HCT116 (cell line): ENCODE measurements at regions not wholly inside any gene's neighbourhood (a gene's known extent, or its start where the extent isn't known, plus 50 kb on each side); places are given as distances from the start of the nearest gene placed in this dataset.

Source experiments
- ATAC-seq: fragments of 200-7000 bp; cut with Tn5 transposase; 2 replicates; pipeline ENCODE4 v1.9.1; 2020; ENCODE audit warnings: mild to moderate bottlenecking, moderate library complexity
- BruUV-seq: library from RNA; stranded (reverse); fragments of 400-500 nt; replicated peaks from 2 replicates; lab custom pipeline; 2021; lab: Mats Ljungman, UMichigan
- CTCF ChIA-PET: fragments of 300-600 bp; sonication (Branson Sonifier 250); formaldehyde crosslinking; loops from one replicate; lab custom pipeline; 2021; ENCODE audit warnings: antibody characterized with exemption; lab: Charles Lee
- POLR2A ChIA-PET: fragments of 300-600, 350-600 bp; sonication (Branson Sonifier 250); formaldehyde crosslinking; loops from one replicate; lab custom pipeline; 2021; ENCODE audit warnings: antibody characterized with exemption; lab: Charles Lee
- RAD21 ChIA-PET, 2 experiments: fragments of 300-600 bp; sonication (Branson Sonifier 250); formaldehyde crosslinking; loops; one replicate each; lab custom pipeline; 2023; ENCODE audit warnings: low total read pairs in 2 of 2; ENCODE audit not compliant: uncharacterized antibody in 2 of 2, unreplicated experiment in 2 of 2, low non-redundant PET in 1 of 2; lab: Charles Lee
- DNase-seq: peaks from one replicate; pipeline ENCODE4 v3.0.0-alpha.2; 2010; ENCODE audit warnings: low read depth, low spot score
- H2AFZ ChIP-seq: fragments of 200-600 bp; shearing (Covaris generic), sonication (generic); 2 replicates; pipeline ENCODE4 v1.6.1; 2017; ENCODE audit warnings: low read depth, mixed run types, mixed read lengths, antibody characterized with exemption, low read length; ENCODE audit not compliant: poor library complexity, severe bottlenecking
- H3K27ac ChIP-seq: 2 replicates; pipeline ENCODE4 v1.5.1; 2012; ENCODE audit warnings: low read depth, low read length
- H3K27me3 ChIP-seq: fragments of 200-600 bp; sonication (generic); 2 replicates; pipeline ENCODE4 v1.6.1; 2016; ENCODE audit warnings: mixed run types, low read length, mixed read lengths; ENCODE audit not compliant: insufficient read depth
- H3K36me3 ChIP-seq, 2 experiments: fragments of 200-500 bp in 1 of 2; fragments of 200-600 bp in 1 of 2; sonication (Bioruptor generic) in 1 of 2; sonication (generic) in 1 of 2; 2 replicates each; pipeline versions ENCODE4 v1.5.1 to v1.6.1; 2014 to 2016; ENCODE audit warnings: low read length in 2 of 2, inconsistent platforms in 1 of 2, mixed read lengths in 1 of 2, mixed run types in 1 of 2; ENCODE audit not compliant: insufficient read depth in 2 of 2, control insufficient read depth in 1 of 2
- H3K4me1 ChIP-seq, 2 experiments: fragments of 200-600 bp in 1 of 2; sonication (generic) in 1 of 2; 2 replicates each; pipeline versions ENCODE4 v1.5.1 to v1.6.1; 2012 to 2017; ENCODE audit warnings: low read length in 2 of 2, inconsistent platforms in 1 of 2, mild to moderate bottlenecking in 1 of 2, mixed read lengths in 1 of 2, mixed run types in 1 of 2, moderate library complexity in 1 of 2; ENCODE audit not compliant: insufficient read depth in 2 of 2, control insufficient read depth in 1 of 2
- H3K4me2 ChIP-seq: fragments of 200-600 bp; sonication (generic); 2 replicates; pipeline ENCODE4 v1.6.1; 2017; ENCODE audit warnings: mixed run types, low read length, mixed read lengths
- H3K4me3 ChIP-seq, 2 experiments: fragments of 200-600 bp in 1 of 2; sonication (generic) in 1 of 2; replicated peaks in 1 of 2; 2 replicates each; pipeline ENCODE4 v1.5.1; 2011 to 2016; ENCODE audit warnings: low read length in 2 of 2, control low read depth in 1 of 2, low read depth in 1 of 2, mild to moderate bottlenecking in 1 of 2, mixed read lengths in 1 of 2, mixed run types in 1 of 2
- H3K79me2 ChIP-seq: fragments of 200-600 bp; sonication (generic); 2 replicates; pipeline ENCODE4 v1.6.1; 2017; ENCODE audit warnings: mild to moderate bottlenecking, mixed run types, low read length, moderate library complexity, mixed read lengths; ENCODE audit not compliant: insufficient read depth
- H3K9ac ChIP-seq: fragments of 200-600 bp; sonication (generic); 2 replicates; pipeline ENCODE4 v1.6.1; 2016; ENCODE audit warnings: low read length, mixed read lengths
- H3K9me2 ChIP-seq: fragments of 200-600 bp; sonication (generic), shearing (Covaris generic); 2 replicates; pipeline ENCODE4 v1.6.1; 2017; ENCODE audit warnings: mixed run types, mild to moderate bottlenecking, moderate library complexity; ENCODE audit not compliant: insufficient read depth
- H3K9me3 ChIP-seq, 2 experiments: fragments of 200-500 bp in 1 of 2; fragments of 200-600 bp in 1 of 2; sonication (Bioruptor generic) in 1 of 2; sonication (generic) in 1 of 2; 2 replicates each; pipeline ENCODE4 v1.6.1; 2014 to 2017; ENCODE audit warnings: low read length in 2 of 2, mixed read lengths in 2 of 2, inconsistent platforms in 1 of 2, low read depth in 1 of 2, mild to moderate bottlenecking in 1 of 2, mixed run types in 1 of 2, moderate library complexity in 1 of 2; ENCODE audit not compliant: control insufficient read depth in 1 of 2, insufficient read depth in 1 of 2
- H4K20me1 ChIP-seq: fragments of 200-600 bp; sonication (generic), shearing (Covaris generic); 2 replicates; pipeline ENCODE4 v1.6.1; 2017; ENCODE audit warnings: mixed run types, mild to moderate bottlenecking, moderate library complexity; ENCODE audit not compliant: insufficient read depth
- CBX3 ChIP-seq: IDR thresholded peaks from 2 replicates; pipeline ENCODE4 v1.6.1; 2012; ENCODE audit warnings: low read depth
- EGR1 ChIP-seq: IDR thresholded peaks from 2 replicates; pipeline ENCODE4 v1.6.1; 2012; ENCODE audit warnings: low read depth
- ELF1 ChIP-seq: IDR thresholded peaks from 2 replicates; pipeline ENCODE4 v1.6.1; 2012; ENCODE audit warnings: low read depth, borderline replicate concordance
- EZH2phosphoT487 ChIP-seq: fragments of 200-600 bp; IDR thresholded peaks from 2 replicates; pipeline ENCODE4 v1.6.1; 2018; ENCODE audit warnings: antibody characterized with exemption, borderline replicate concordance
- JUND ChIP-seq: IDR thresholded peaks from 2 replicates; pipeline ENCODE4 v1.6.1; 2012
- MAX ChIP-seq: IDR thresholded peaks from 2 replicates; pipeline ENCODE4 v1.6.1; 2012
- POLR2A ChIP-seq: IDR thresholded peaks from 2 replicates; pipeline ENCODE4 v1.7.0; 2011; ENCODE audit warnings: borderline replicate concordance; ENCODE audit not compliant: insufficient read depth, insufficient read length; ENCODE audit errors: extremely low read depth
- REST ChIP-seq: IDR thresholded peaks from 2 replicates; pipeline ENCODE4 v1.6.1; 2012; ENCODE audit warnings: low read depth
- SIN3A ChIP-seq: IDR thresholded peaks from 2 replicates; pipeline ENCODE4 v1.6.1; 2012; ENCODE audit warnings: low read depth
- SP1 ChIP-seq: IDR thresholded peaks from 2 replicates; pipeline ENCODE4 v1.6.1; 2012; ENCODE audit warnings: low read depth
- TCF7L2 ChIP-seq: IDR thresholded peaks from 2 replicates; pipeline ENCODE4 v1.7.0; 2011; ENCODE audit warnings: borderline replicate concordance, inconsistent platforms; ENCODE audit not compliant: insufficient read depth, insufficient read length; ENCODE audit errors: extremely low read depth
- YY1 ChIP-seq: IDR thresholded peaks from 2 replicates; pipeline ENCODE4 v1.6.1; 2011; ENCODE audit warnings: low read length, low read depth, moderate library complexity, mild to moderate bottlenecking; ENCODE audit not compliant: insufficient replicate concordance; ENCODE audit errors: extremely low read depth
- ZFX ChIP-seq: fragments of 450-650 bp; IDR thresholded peaks from 2 replicates; pipeline ENCODE4 v1.6.1; 2017
- intact Hi-C: fragments of 100-400 bp; cut with micrococcal nuclease; formaldehyde crosslinking; loops from 2 replicates; pipeline ENCODE4 v1.10.0; 2022

GRCh38 chr18:77897606-77898005, 648.0 kb downstream of the GALR1 start:
- Histone ChIP-seq H3K9ac (no peak overlapping the region), H2AFZ (no peak overlapping the region), H3K4me3 (no peak overlapping the region), H3K79me2 (no peaks in the 10 kb centered on the region), H3K36me3 (no peaks in the 10 kb centered on the region), H4K20me1 (no peaks in the 10 kb centered on the region), H3K27me3 (no peaks in the 10 kb centered on the region), H3K27ac (no peak overlapping the region), H3K9me2 (no peaks in the 10 kb centered on the region), H3K4me1 (no peaks in the 10 kb centered on the region), H3K9me3 (peaks cover 0 to 20% of the 10 kb centered on the region in 2 experiments; a peak in 2 of 4 replicates), H3K4me2 (no peak overlapping the region)
- DNase-seq (no peak), ATAC-seq (no peak)
- TF ChIP-seq SIN3A, result no peak
- no peak for TF ChIP-seq TCF7L2
- no peak for TF ChIP-seq CBX3
- TF ChIP-seq JUND, result no peak
- no peak for TF ChIP-seq REST
- TF ChIP-seq ZFX, result no peak
- no peak for TF ChIP-seq EGR1
- no peak for TF ChIP-seq SP1
- no peak for TF ChIP-seq ELF1
- TF ChIP-seq MAX, result no peak
- no peak for TF ChIP-seq POLR2A
- TF ChIP-seq YY1, result no peak
- TF ChIP-seq EZH2phosphoT487, result no peak
- POLR2A ChIA-PET, result no interaction called here
- CTCF ChIA-PET, result no interaction called here
- intact Hi-C loops, result no loop called here
- BruUV-seq, result no TSS peak
- RAD21 ChIA-PET, result no interaction called here
